GM23248 (cell line): ENCODE measurements at regions not wholly inside any gene's neighbourhood (a gene's known extent, or its start where the extent isn't known, plus 50 kb on each side); places are given as distances from the start of the nearest gene placed in this dataset.

ENCODE experiments used
- DNase-seq: peaks from one replicate; pipeline ENCODE4 v3.0.0-alpha.2; 2015
- H2AFZ ChIP-seq: fragments of 200-600 bp; sonication (generic); 2 replicates; pipeline ENCODE4 v1.6.1; 2016; ENCODE audit warnings: antibody characterized with exemption
- H3F3A ChIP-seq: fragments of 200-600 bp; sonication (generic); 2 replicates; pipeline ENCODE4 v1.6.1; 2016; ENCODE audit warnings: mild to moderate bottlenecking, antibody characterized with exemption, mixed run types; ENCODE audit not compliant: insufficient read depth
- H3K27ac ChIP-seq: fragments of 200-600 bp; sonication (generic); 2 replicates; pipeline ENCODE4 v1.5.1; 2016; ENCODE audit warnings: mild to moderate bottlenecking
- H3K27me3 ChIP-seq: fragments of 200-600 bp; sonication (generic); replicated peaks from 2 replicates; pipeline ENCODE4 v1.6.1; 2016; ENCODE audit warnings: mild to moderate bottlenecking; ENCODE audit not compliant: insufficient read depth
- H3K36me3 ChIP-seq: fragments of 200-600 bp; sonication (generic); 2 replicates; pipeline ENCODE4 v1.6.1; 2016; ENCODE audit warnings: low read depth, mild to moderate bottlenecking
- H3K4me1 ChIP-seq: fragments of 200-600 bp; sonication (generic); 2 replicates; pipeline ENCODE4 v1.6.1; 2016; ENCODE audit warnings: mild to moderate bottlenecking; ENCODE audit not compliant: insufficient read depth
- H3K4me2 ChIP-seq: fragments of 200-600 bp; sonication (generic); one replicate; pipeline ENCODE4 v1.6.1; 2016; ENCODE audit warnings: mild to moderate bottlenecking; ENCODE audit not compliant: unreplicated experiment
- H3K4me3 ChIP-seq: fragments of 200-600 bp; sonication (generic); 2 replicates; pipeline ENCODE4 v1.5.1; 2016; ENCODE audit warnings: mild to moderate bottlenecking
- H3K79me2 ChIP-seq: fragments of 200-600 bp; sonication (generic); 2 replicates; pipeline ENCODE4 v1.6.1; 2016; ENCODE audit warnings: mild to moderate bottlenecking; ENCODE audit not compliant: insufficient read depth
- H3K9ac ChIP-seq: fragments of 200-600 bp; sonication (generic); 2 replicates; pipeline ENCODE4 v1.6.1; 2016; ENCODE audit warnings: mild to moderate bottlenecking
- H3K9me2 ChIP-seq: fragments of 200-600 bp; sonication (generic); 2 replicates; pipeline ENCODE4 v1.6.1; 2016; ENCODE audit warnings: mixed run types, mild to moderate bottlenecking, moderate library complexity; ENCODE audit not compliant: insufficient read depth
- H3K9me3 ChIP-seq: fragments of 200-600 bp; sonication (generic); one replicate; pipeline ENCODE4 v1.6.1; 2017; ENCODE audit warnings: low read depth
- H4K20me1 ChIP-seq: fragments of 200-600 bp; sonication (generic); 2 replicates; pipeline ENCODE4 v1.6.0; 2016; ENCODE audit not compliant: insufficient read depth
- EZH2 ChIP-seq: fragments of 200-600 bp; sonication (generic); IDR thresholded peaks from 2 replicates; pipeline ENCODE4 v1.6.1; 2018; ENCODE audit warnings: antibody characterized with exemption, mild to moderate bottlenecking; ENCODE audit not compliant: insufficient read depth, poor library complexity, severe bottlenecking
- EZH2phosphoT487 ChIP-seq: fragments of 200-600 bp; sonication (generic); IDR thresholded peaks from 2 replicates; pipeline ENCODE4 v1.6.1; 2018; ENCODE audit warnings: antibody characterized with exemption, moderate library complexity, mild to moderate bottlenecking, low read depth; ENCODE audit not compliant: insufficient read depth
- WGBS, 2 experiments: methylation state at CpG; one replicate each; pipeline ENCODE4 v1.1.6; 2015 to 2017; ENCODE audit warnings: low lambda C conversion rate in 2 of 2, low coverage in 1 of 2; ENCODE audit errors: missing lambda C conversion rate in 2 of 2; 5-methylcytosine and 5-hydroxymethylcytosine counted together
- in situ Hi-C: fragments of 300-500 bp; cut with MboI; formaldehyde crosslinking; loops from 2 replicates; pipeline ENCODE4 v1.15.0; 2020

DNA sequence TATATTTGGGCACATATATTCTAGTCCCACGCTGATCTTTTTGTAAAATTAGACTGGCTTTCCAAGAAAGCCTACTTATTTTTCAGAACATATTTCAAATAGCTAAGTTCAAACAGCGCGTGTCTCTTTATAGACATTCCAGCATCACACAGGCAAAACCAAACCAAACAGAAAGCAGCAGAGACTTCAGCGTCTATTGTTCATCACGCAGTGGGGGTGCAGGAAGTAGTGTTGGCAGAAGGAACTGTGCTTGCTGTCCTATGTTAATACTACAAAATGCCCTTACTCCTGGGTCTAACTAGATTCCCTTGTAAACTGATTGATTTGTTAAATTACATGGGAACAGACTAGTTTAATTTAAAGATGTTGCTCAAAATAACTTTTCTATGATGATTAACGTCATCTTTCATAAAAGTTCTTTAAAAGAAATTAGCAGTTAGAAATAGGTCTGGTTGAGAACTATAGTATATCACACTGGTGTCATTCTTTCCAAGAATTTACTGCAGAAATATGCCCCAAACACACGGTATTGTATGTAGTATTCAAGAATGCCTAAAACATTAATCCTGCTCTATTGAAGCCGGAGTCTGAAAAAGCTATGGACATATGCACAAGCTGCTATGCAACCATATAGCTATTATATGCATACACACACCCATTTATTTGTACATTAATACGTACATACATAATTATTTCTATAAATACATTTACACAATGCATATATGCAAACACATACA, 436.3 kb downstream of the CBLN2 start:
- Histone ChIP-seq H3K27ac (no peak overlapping the region), H3K9me3 (no peaks in the 10 kb centered on the region), H3K9ac (no peak overlapping the region), H3K79me2 (no peaks in the 10 kb centered on the region), H3F3A (no peaks in the 10 kb centered on the region), H3K4me3 (no peak overlapping the region), H2AFZ (no peak overlapping the region), H3K9me2 (no peaks in the 10 kb centered on the region), H3K4me2 (no peak overlapping the region), H3K4me1 (no peaks in the 10 kb centered on the region), H4K20me1 (no peaks in the 10 kb centered on the region), H3K36me3 (no peaks in the 10 kb centered on the region), H3K27me3 (no peaks in the 10 kb centered on the region)
- DNase-seq: no peak
- TF ChIP-seq EZH2 (no peak), EZH2phosphoT487 (no peak)
- in situ Hi-C loops: no loop called here
- 17 to 21% methylated on average over 9 of the region's 9 CpGs for WGBS, 2 experiments

DNA sequence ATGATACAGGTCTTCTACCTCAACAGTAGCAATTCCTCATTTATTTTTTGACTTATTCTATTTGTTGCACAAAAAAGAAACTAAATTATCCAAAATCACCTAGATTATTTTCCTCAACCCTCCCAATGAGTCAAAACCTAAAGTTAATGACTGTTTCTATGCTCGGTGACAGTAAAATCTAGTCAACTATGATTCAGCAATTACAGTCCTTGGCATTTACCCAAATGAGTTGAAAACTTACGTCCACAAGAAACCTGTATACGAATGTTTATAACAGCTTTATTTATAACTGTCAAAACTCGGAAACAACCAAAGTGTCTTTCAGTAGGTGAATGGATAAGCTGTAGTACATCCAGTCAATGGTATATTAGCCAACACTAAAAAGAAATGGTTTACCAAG, 439.3 kb downstream of the CBLN2 start:
- H3K9me3 ChIP-seq: no peaks in the 10 kb centered on the region
- no peak overlapping the region for H3K27ac ChIP-seq
- DNase-seq: no peak
- TF ChIP-seq EZH2 (no peak), EZH2phosphoT487 (no peak)
- H3K9me2 ChIP-seq: no peaks in the 10 kb centered on the region
- no peaks in the 10 kb centered on the region for H3K27me3 ChIP-seq
- H3K9ac ChIP-seq: no peak overlapping the region
- 25 to 31% methylated on average over 4 of the region's 4 CpGs for WGBS, 2 experiments
- no peaks in the 10 kb centered on the region for H3K4me1 ChIP-seq
- H3K36me3 ChIP-seq: no peaks in the 10 kb centered on the region
- H4K20me1 ChIP-seq: no peaks in the 10 kb centered on the region
- in situ Hi-C loops: no loop called here
- H3K4me2 ChIP-seq: no peak overlapping the region
- no peaks in the 10 kb centered on the region for H3F3A ChIP-seq
- H2AFZ ChIP-seq: no peak overlapping the region
- no peaks in the 10 kb centered on the region for H3K79me2 ChIP-seq
- H3K4me3 ChIP-seq: no peak overlapping the region

DNA sequence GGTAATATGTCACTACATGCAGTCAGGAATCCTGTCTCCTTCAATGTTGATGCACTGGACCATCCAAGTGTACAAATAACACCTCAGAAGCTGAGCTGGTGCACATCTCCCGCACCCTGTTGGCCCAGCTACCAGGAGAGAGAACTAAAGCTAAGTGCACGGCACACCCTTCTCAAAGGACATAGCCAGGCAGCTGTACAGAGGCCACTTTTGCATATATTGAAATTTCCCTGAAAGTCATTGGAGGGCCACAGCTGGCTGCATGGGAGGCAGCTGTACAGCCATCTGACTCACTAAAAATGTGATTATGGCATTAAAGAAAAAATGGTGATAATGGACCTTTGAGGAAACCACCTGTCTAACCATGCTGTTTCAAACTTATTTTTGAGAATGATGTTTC, 441.7 kb downstream of the CBLN2 start:
- Histone ChIP-seq H3K27ac (no peak overlapping the region), H3K27me3 (no peaks in the 10 kb centered on the region), H3F3A (no peaks in the 10 kb centered on the region), H3K4me3 (no peak overlapping the region), H2AFZ (no peak overlapping the region), H3K4me2 (no peak overlapping the region), H3K9me3 (no peaks in the 10 kb centered on the region), H4K20me1 (no peaks in the 10 kb centered on the region), H3K36me3 (no peaks in the 10 kb centered on the region), H3K79me2 (no peaks in the 10 kb centered on the region), H3K4me1 (no peaks in the 10 kb centered on the region), H3K9me2 (no peaks in the 10 kb centered on the region), H3K9ac (no peak overlapping the region)
- DNase-seq: no peak
- WGBS, 2 experiments: 2 to 8% methylated on average over 2 of the region's 2 CpGs
- in situ Hi-C loops: no loop called here
- no peak for TF ChIP-seq EZH2
- no peak for TF ChIP-seq EZH2phosphoT487

DNA sequence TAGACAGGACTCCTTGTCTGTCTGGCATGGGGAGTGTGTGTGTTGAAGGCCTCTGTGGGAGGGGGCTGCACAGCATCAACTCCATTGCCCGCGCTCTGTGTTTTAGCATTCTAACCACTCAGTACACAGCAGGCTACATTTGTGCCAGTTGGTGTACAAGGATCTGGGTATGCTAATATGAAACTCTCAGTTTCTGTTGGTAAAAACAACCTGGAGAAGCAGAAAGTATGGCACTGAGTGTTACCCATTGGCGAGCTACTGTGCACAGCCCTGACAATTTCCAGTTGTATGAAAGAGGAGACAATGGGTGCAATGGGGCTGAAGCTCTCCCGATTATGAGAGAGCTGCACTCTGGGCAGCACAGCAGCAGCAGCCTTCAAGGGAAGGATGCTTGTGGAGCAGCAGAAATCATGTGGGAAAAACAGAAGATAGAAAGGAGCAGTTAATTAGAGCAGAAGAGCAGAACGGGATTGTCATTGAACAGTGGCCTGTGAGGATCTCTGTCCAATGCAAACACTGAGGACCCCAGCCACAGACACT, 443.6 kb downstream of the CBLN2 start:
- H3K79me2 ChIP-seq: no peaks in the 10 kb centered on the region
- H3K9me3 ChIP-seq: peaks cover 3% of the 10 kb centered on the region
- H3K9ac ChIP-seq: no peak overlapping the region
- no peaks in the 10 kb centered on the region for H4K20me1 ChIP-seq
- no peaks in the 10 kb centered on the region for H3F3A ChIP-seq
- 36 to 39% methylated on average over 5 of the region's 5 CpGs for WGBS, 2 experiments
- no peak overlapping the region for H3K4me3 ChIP-seq
- TF ChIP-seq EZH2phosphoT487 (no peak), EZH2 (no peak)
- no peaks in the 10 kb centered on the region for H3K36me3 ChIP-seq
- H3K9me2 ChIP-seq: no peaks in the 10 kb centered on the region
- DNase-seq: no peak
- no peak overlapping the region for H2AFZ ChIP-seq
- no peaks in the 10 kb centered on the region for H3K27me3 ChIP-seq
- no peak overlapping the region for H3K4me2 ChIP-seq
- H3K27ac ChIP-seq: no peak overlapping the region
- in situ Hi-C loops: no loop called here
- H3K4me1 ChIP-seq: no peaks in the 10 kb centered on the region
